Left lobe of liver (tissue), 2 donors: ENCODE measurements at regions not wholly inside any gene's neighbourhood (a gene's known extent, or its start where the extent isn't known, plus 50 kb on each side); places are given as distances from the start of the nearest gene placed in this dataset.
A peak's percentile ranks its signal among the peaks of the same experiment; 100 is the strongest.
"Not testable (repeated sequence)": the region's sequence is repeated elsewhere in the genome, so short reads cannot be mapped to it uniquely, and the experiment has no call there.

Source experiments
- ATAC-seq: fragments of 200-7000 bp; cut with Tn5 transposase; one replicate; pipeline ENCODE4 v1.9.1; 2020; ENCODE audit warnings: mild to moderate bottlenecking, moderate library complexity
- DNase-seq: peaks from one replicate; pipeline ENCODE4 v3.0.0-alpha.2; 2020; ENCODE audit warnings: low spot score
- donor health status: DM: no; HTN: no; CAD: no; lungs with moderate emphysema.
- donor health status: DM: no; HTN: yes; CAD: no.

DNA sequence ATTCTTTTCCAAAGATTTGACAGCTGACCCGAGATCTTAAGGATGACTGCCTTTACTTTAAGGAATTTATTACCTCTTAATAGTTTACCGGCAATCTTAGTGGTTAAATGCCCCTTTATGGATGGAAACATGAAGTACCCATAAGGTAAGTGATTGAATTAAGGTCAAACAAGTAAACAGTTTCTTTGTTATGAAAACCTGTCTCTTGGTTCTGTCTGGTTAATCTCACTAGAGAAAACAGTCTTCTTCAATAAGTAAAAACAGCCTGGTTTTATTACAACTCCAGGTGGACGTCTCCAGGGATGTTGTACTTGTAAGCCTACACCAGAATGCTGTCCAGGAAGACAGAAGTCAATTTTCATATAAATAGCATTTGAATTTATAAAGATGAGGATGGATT is 161.8 kb upstream of the MTPN start:
- ATAC-seq, result no peak
- DNase-seq, result no peak

DNA sequence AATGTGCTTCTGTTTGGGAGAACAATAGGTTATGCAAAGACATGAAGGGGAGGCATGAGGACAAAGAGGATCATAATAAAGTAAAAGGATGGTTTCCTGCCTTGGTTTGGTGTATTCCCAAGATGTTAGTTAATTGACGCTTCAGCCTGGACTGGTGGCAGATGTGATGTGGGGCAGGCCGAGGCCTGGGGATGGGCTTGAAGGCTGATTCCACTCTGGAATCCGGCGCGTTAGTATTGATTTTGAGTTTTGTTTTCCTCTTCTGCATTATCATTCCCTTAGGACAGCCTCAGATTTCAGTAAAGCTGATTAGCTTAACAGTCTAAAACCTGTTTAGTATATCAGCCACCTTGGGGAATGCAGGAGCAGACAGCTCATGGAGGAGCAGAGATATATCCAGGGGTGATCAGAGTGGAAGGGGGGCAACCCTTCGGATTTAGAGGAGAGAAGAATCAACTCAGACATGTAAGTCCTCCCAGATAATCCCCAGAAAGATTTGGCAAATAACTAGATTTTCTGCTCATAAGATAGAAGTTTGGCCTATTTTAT is 159.8 kb upstream of the MTPN start:
- ATAC-seq, result no peak
- no peak for DNase-seq

- ATAC-seq (no peak), DNase-seq (no peak)
Observed at GRCh38 chr7:136134503-136134902, 157.3 kb upstream of the MTPN start.

DNA sequence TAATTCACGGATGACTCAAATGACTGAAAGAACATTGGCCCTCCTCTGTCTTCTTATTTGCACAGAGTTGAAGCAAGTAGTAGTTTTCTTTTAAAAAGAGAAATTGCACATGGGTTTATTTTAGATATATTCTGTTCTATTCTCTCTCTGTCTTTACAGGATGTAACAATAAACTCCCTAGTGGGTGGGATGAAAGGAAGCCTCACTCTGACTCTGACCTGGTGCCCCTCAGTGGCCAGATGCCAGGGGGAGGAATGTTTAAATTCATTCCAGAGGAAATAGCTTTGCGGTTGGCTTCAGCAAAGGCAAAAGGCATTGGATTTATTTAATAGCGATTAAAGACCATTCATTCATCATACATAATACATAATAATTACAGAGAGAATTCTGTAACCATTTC is 156.4 kb upstream of the MTPN start:
- no peak for ATAC-seq
- no peak for DNase-seq

- no peak for ATAC-seq
- DNase-seq, result no peak
Observed at GRCh38 chr7:136131304-136131630, 154.1 kb upstream of the MTPN start.

DNA sequence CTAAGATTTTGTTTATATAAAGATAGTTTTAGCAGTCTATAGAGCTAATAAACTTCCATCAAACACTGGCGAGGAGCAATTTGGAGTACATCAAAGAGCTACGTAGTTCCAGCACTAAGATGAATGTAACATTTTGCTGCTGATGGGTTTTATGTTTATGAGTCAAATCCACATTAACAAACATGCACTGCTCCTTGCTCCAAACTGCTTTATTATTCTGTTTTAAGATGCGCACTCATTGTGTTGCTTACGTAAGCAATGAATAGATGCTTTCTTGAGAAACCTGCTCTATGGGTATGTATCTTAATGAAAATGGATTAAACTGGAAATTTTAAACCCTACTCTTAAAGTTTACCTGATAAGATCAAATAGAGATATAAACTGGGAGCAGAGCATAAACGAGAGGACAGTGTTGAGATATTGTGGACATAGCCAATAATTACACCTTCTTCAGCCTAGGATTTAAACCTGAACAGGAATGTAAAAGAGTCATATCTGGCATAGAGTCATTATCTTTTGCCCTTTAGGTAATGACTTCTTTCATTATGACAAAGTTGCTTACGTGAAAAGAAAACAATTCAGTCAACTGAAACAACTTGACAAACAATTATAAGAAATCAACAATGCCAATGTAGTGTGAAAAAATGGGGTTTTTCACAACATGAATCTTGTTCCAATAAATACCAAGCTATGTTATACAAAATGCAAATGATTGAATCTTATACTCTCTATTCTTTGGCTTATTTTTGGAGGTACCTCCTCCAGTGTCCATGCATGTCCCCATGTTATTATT is 153.5 kb upstream of the MTPN start:
- DNase-seq, result no peak
- no peak for ATAC-seq

DNA sequence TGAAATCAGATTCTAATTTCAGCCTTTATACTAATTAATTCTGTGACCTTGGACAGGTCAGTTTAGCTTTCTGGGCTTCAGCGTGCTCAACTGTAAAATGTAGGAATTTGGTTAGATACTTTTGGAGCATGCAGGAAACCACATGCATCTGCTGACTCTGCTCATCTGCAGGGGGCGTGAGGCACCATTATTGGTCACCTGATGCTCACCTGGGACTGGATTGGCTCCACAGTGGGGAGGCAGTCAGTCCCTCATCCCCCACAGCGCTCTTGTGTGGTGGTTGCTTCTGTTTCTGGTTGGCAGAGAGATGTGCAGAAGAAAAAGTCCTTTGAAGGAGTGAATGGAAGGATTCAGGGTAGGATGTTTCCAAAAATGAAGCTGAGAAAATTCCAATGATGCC is 150.9 kb upstream of the MTPN start:
- DNase-seq (no peak), ATAC-seq (no peak)

DNA sequence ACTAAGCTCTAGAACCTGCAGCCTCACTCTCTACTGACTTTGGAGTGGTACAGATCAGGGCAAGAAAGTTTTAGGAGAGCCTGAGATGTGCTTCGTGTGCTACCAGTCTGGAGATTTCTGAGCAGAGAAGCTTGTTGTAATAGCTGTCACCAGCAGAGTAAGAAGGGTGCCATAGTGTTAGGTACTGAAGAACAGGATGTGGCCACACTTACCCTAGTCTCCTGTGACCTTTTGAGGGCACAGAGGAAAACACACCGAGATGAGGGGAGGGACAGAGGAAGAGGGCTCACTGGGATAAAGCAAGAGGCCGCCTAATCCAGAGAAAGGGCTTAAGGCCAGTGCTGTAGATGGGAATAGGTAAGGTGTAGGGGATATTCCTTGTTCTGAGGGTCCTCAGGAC is 146.2 kb upstream of the MTPN start:
- ATAC-seq, result no peak
- no peak for DNase-seq

DNA sequence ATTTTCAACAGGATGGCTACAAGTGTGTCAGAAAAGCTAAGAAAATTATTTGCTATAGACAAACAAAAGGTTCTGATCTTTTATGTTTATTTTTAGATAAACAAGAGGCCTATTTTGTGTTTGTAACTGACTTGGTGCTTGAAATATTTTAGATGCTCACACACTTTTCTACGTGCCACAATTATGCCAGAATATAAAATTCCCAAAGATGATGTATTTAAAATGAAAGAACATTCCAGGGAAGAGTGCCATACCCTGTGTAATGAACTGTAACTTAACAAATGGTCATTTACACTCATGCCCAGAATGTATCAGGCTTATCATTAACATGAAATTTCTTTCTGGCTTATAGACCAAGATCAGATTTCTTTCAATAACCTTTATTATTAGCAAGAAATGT is 144.9 kb upstream of the MTPN start:
- ATAC-seq (no peak), DNase-seq (no peak)

- ATAC-seq, result no peak
- DNase-seq, result no peak
Observed at GRCh38 chr7:136117539-136117938, 140.4 kb upstream of the MTPN start.

DNA sequence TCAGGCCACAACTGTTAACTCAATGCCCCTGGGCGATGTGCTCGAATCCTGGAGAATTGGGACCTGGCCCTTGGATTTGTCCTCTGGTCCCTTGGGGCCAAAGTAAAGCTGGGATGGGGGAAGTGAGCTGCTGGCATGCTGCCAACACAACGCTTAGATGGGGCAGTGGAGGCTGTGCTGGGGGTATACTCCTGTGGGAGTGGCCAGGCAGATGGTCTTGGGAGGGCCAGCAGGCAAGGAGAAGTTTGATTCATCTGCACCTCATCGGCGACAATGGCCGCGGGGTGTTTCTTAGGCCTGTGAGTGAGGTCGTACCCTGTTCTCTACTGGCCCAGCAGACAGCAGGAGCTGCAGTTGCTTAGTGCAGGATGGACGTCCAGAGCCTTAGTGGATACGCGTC is 139.0 kb upstream of the MTPN start:
- ATAC-seq (no peak), DNase-seq (no peak)

DNA sequence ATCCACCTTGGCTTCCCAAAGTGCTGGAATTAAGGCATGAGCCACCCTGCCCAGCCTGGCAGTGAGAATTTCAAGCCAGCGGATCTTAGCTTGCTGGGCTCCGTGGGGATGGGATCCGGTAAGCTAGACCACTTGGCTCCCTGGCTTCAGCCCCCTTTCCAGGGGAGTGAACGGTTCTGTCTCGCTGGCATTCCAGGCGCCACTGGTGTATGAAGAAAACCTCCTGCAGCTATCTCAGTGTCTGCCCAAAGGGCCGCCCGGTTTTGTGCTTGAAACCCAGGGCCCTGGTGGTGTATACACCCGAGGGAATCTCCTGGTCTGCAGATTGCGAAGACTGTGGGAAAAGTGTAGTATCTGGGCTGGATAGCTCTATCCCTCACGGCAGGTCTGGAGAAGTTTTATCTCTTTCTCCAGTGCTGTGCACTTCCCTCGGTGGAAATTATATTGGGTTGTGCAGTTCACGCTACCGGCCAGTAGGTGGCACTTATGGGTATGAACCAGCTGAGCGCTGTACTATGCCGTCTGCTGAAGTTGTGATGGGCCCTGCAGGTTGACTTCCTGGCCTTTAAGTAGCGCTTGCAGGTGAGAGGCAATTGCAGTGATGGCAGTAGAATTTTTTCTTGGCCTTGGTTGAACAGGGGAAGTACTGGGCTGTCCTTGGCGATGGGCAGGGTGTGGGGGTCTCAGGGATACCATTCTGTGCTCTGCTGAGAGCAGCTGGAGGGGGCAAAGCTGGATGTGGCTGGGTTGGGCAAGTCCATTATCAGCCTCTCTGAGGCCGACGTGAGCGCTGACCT is 138.0 kb upstream of the MTPN start:
- no peak for DNase-seq
- ATAC-seq, result peak; percentile 94

GRCh38 chr7:136114467-136114866 is 137.3 kb upstream of the MTPN start:
- not testable (repeated sequence) for DNase-seq, ATAC-seq

- not testable (repeated sequence) for DNase-seq, ATAC-seq
Observed at GRCh38 chr7:136109037-136109436, 131.9 kb upstream of the MTPN start.

DNA sequence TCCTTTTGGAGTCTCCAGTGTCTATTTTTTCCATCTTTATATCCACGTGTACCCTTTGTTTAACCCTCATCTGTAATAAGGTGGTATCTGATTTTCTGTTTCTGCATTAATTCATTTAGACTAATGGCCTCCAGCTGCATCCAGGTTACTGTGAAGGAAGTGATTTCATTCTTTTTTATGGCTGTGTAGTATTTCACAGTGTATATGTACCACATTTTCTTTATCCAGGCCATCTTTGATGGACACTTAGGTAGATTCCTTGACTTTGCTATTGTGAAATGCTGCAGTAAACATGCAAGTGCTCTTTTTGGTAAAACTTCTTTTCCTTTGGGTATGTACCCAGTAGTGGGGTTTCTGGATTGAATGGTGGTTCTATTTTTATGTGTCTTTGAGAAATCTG is 128.0 kb upstream of the MTPN start:
- DNase-seq, result no peak
- no peak for ATAC-seq

GRCh38 chr7:136104269-136104603 is 127.1 kb upstream of the MTPN start:
- DNase-seq, result no peak
- no peak for ATAC-seq

DNA sequence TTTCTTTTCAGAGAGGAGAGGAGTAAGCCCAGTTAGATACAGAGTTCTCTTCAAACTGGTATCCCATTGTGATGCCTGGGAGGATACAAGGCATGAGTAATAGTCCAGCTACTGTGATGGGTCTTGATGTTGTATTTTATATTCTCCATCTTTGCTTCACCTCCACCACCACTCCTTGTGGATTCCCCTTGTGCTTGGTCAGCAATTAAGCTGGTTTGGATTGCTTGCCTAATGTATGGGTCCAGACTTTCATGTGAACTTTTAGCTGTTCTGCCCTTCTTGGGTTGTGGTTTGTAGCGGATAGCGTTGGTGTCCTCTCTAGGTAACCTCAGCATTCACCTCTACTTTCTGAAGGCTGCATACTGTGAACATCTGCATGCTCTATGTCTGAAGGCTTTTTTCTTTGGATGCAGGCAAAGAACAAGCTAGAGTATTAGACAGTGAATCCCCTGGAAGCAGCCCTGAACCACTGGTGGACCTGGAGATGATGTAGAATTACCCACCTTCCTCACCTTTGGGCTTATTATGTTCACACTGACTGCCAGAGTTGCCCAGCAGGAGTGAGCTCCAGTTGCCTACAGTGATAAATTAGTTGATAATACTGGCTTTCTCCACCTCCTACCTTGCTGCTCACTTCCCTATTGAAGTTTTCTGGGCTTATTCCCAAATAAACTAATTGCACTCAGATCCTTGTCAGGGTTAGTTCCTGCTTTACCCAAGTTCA is 126.5 kb upstream of the MTPN start:
- ATAC-seq (no peak), DNase-seq (no peak)

GRCh38 chr7:136102881-136103280 is 125.7 kb upstream of the MTPN start:
- no peak for DNase-seq
- no peak for ATAC-seq

DNA sequence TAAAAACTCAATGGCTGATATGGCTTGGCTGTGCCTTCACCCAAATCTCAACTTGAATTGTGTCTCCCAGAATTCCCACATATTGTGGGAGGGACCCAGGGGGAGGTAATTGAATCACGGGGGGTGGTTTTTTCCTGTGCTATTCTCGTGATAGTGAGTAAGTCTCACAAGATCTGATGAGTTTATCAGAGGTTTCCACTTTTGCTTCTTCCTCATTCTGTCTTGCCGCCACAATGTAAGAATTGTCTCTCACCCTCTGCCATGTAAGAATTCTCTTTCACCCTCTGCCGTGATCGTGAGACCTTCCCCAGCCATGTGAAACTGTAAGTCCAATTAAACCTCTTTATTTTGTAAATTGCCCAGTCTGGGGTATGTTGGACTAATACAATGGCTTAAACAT is 115.6 kb upstream of the MTPN start:
- not testable (repeated sequence) for ATAC-seq, DNase-seq

- DNase-seq (no peak), ATAC-seq (no peak)
Observed at GRCh38 chr7:136087881-136088280, 110.7 kb upstream of the MTPN start.

DNA sequence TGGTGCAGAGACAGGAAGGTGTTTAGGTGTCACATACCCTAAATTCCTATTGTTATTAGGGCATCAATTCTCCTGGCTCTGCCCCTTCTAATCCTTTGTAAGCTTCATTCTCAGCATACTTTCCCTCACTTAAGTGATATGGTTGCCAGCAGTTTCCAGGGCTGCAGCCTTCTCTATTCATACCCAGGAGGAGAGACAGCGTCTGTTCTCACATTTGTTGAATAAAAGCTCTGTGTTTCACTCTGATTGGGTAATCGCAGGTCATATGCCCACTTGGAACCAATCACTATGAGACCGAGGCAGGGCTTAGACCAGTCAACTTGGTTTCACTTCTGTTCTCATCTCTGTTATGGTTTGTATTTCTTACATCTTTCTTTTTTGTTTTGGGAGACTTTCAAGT is 109.6 kb upstream of the MTPN start:
- ATAC-seq (peak; percentile 99), DNase-seq (peak; percentile 58)

DNA sequence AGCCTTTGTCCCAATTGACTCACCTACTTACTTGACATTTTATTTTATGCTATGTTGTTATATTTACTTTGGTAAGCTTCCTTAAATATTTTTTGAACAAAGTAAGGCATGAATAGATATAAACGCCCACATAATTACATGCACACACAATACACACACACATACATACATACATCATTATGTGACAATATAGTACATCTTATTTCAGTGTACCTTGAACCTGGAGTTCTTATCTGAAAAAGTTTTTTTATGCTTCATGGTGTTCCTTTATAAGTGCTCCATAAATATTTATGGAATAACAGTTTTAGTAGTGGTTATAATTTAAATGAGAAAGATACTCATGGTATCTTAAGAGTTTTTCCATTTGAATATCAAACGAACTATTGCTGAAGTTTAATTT is 102.8 kb upstream of the MTPN start:
- no peak for ATAC-seq
- DNase-seq, result no peak
